ENCODE measurements at regions not wholly inside any gene's neighbourhood (a gene's known extent, or its start where the extent isn't known, plus 50 kb on each side); places are given as distances from the start of the nearest gene placed in this dataset.

DNA sequence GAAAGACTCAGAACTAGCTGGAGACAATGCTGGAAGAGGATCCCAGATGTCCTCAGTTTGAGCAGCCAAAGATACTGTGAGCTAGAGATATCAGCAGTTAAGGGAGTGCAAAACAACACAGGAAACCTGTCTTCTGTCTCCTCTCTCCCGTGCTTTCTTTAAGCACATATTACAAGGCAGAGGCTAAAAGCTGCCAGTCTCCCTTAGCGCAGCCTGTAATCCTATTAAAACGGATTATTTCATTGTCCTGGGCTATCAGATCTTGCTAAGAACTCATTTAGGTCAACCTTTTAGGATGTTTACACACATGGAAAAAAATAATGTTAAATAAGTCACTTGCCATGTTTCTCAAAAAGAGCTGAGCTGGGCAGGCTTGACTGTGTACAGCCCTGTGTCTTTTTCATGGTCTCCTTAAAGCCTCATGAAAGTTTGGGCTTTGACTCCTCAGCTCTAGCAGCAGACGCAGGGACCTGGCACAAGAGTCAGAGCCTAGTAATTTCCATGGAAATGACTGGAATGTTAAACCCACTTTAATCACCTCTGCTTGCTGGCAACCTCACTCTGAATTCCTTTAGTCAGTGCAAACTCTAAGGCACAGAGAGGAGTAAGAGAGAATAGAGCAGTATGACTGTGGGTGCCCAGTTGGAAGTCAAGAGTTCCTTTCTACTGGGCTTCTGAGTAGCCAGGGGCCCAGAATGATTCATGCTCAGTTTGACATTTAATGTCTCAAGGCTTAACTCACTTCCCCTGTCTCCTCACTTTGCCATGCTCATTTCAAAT lies 491.9 kb downstream of the NTRK3 start:
- TF ChIP-seq CTCF (conservative IDR thresholded peaks at IDR 0.05) (no peak), EZH2 (IDR thresholded peaks at IDR 0.05; ENCODE audit: low read depth) (no peak)

Measured in PC-9 (cell line).